Hepatocyte (in vitro differentiated cells): ENCODE measurements at regions not wholly inside any gene's neighbourhood (a gene's known extent, or its start where the extent isn't known, plus 50 kb on each side); places are given as distances from the start of the nearest gene placed in this dataset.

Source experiments
- EZH2 ChIP-seq: fragments of 200-600 bp; sonication (generic); IDR thresholded peaks from 2 replicates; pipeline ENCODE4 v1.6.1; 2016; ENCODE audit warnings: antibody characterized with exemption, mild to moderate bottlenecking, borderline replicate concordance
- TF ChIP-seq, protein P1 (sequence below): fragments of 200-600 bp; sonication (generic); IDR thresholded peaks from 2 replicates; pipeline ENCODE4 v1.5.1; 2016; ENCODE audit warnings: antibody characterized with exemption, mild to moderate bottlenecking; ENCODE audit not compliant: poor library complexity

DNA sequence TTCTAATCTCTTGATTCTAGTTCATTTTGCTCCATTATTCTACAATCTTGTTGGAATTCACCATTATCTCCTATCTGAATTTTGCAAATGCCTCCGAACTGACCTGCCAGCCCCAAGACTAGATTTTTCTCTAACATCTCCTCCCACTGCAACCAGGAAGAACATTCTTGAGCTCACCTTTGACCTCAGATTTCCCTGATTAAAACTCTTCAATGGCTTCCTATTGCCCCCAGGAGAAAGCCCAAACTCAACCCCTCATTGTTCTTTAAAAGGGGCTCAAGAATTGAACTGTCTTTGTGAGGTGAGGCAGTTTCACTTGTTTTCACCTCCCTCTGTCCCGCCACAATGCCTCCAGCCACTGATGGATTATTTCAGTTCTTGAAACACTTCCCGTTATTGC lies 784.6 kb upstream of the ZEB2 start:
- TF ChIP-seq, protein P1, sequence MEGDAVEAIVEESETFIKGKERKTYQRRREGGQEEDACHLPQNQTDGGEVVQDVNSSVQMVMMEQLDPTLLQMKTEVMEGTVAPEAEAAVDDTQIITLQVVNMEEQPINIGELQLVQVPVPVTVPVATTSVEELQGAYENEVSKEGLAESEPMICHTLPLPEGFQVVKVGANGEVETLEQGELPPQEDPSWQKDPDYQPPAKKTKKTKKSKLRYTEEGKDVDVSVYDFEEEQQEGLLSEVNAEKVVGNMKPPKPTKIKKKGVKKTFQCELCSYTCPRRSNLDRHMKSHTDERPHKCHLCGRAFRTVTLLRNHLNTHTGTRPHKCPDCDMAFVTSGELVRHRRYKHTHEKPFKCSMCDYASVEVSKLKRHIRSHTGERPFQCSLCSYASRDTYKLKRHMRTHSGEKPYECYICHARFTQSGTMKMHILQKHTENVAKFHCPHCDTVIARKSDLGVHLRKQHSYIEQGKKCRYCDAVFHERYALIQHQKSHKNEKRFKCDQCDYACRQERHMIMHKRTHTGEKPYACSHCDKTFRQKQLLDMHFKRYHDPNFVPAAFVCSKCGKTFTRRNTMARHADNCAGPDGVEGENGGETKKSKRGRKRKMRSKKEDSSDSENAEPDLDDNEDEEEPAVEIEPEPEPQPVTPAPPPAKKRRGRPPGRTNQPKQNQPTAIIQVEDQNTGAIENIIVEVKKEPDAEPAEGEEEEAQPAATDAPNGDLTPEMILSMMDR: no peak
- TF ChIP-seq EZH2: no peak
